ENCODE measurements at regions not wholly inside any gene's neighbourhood (a gene's known extent, or its start where the extent isn't known, plus 50 kb on each side); places are given as distances from the start of the nearest gene placed in this dataset.

DNA sequence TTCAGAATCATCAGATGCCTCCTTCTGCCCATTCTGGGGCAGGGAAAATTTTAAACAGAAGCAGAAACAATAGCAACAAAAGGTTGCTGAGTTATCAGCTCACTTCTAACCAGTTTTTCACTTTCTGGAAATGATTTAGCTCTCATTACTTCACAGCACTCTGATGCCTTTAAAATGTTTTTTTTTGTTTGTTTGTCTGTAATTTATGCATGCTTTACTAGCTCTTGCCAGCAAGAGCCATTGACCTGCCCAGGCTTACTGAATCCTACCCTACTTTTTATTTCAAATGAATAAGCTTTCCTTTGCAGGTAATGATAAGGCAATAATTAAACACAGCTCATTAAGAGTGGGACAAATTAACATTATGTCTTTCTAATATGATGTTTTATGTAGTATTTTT lies 466.1 kb upstream of the NOVA1 start:
- TF ChIP-seq, protein P1, sequence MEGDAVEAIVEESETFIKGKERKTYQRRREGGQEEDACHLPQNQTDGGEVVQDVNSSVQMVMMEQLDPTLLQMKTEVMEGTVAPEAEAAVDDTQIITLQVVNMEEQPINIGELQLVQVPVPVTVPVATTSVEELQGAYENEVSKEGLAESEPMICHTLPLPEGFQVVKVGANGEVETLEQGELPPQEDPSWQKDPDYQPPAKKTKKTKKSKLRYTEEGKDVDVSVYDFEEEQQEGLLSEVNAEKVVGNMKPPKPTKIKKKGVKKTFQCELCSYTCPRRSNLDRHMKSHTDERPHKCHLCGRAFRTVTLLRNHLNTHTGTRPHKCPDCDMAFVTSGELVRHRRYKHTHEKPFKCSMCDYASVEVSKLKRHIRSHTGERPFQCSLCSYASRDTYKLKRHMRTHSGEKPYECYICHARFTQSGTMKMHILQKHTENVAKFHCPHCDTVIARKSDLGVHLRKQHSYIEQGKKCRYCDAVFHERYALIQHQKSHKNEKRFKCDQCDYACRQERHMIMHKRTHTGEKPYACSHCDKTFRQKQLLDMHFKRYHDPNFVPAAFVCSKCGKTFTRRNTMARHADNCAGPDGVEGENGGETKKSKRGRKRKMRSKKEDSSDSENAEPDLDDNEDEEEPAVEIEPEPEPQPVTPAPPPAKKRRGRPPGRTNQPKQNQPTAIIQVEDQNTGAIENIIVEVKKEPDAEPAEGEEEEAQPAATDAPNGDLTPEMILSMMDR (IDR thresholded peaks at IDR 0.05; ENCODE audit: low read depth, low read length): no peak
- TF ChIP-seq POLR2A (IDR thresholded peaks at IDR 0.05; ENCODE audit: extremely low read depth, insufficient read length) (no peak), MYC (IDR thresholded peaks at IDR 0.05; ENCODE audit: low read depth, low read length) (no peak)
- TF ChIP-seq, protein P2, sequence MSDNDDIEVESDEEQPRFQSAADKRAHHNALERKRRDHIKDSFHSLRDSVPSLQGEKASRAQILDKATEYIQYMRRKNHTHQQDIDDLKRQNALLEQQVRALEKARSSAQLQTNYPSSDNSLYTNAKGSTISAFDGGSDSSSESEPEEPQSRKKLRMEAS (IDR thresholded peaks at IDR 0.05; ENCODE audit: low read depth, low read length): no peak
